GM06990 (cell line): ENCODE measurements at regions not wholly inside any gene's neighbourhood (a gene's known extent, or its start where the extent isn't known, plus 50 kb on each side); places are given as distances from the start of the nearest gene placed in this dataset.

Experiments used
- DNase-seq: peaks from one replicate; pipeline ENCODE4 v3.0.0-alpha.2; 2011; ENCODE audit not compliant: insufficient read length; ENCODE audit errors: extremely low read depth
- H3K27me3 ChIP-seq: replicated peaks from 2 replicates; pipeline ENCODE4 v1.6.0; 2011; ENCODE audit warnings: low read length; ENCODE audit not compliant: control insufficient read depth, insufficient read depth
- H3K36me3 ChIP-seq: 2 replicates; pipeline ENCODE4 v1.5.1; 2011; ENCODE audit warnings: low read length; ENCODE audit not compliant: control insufficient read depth, insufficient read depth
- H3K4me3 ChIP-seq: replicated peaks from 2 replicates; pipeline ENCODE4 v1.5.1; 2011; ENCODE audit warnings: low read depth, mild to moderate bottlenecking, control low read depth, low read length
- CTCF ChIP-seq: IDR thresholded peaks from 2 replicates; pipeline ENCODE4 v1.5.1; 2011; ENCODE audit warnings: low read length, control low read depth, mild to moderate bottlenecking, inconsistent platforms; ENCODE audit not compliant: insufficient read depth, poor library complexity, severe bottlenecking

DNA sequence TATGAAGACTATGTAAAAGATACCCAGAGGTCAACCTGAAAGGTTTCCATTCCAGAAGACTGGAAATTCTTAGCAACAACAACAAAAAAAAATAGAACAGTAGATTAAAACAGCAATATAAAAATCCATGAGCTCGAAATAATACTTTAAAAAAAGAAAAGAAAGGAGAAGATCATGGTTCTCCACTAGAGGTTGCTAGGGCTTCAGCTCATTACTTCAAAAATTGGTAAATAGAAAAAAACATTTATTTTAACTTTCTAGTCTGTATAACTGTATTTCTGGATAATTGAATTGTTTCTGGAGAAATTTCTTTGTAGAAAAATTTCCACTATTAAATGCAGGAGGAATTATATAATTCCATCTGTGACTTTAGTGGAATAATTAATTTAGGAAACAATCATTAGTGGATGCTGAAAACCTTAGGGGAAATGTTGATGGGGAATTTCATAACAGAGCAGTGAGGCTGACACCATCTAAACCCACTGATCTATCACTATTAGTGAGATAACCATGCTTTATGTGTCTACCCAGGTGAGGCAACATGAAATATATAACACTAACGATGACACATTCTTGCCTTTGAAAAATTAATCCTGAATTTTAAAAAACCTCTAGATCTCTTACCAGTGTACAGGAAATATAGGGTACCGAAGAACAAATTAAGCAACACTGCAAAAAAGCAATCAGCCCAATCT is 62.5 kb upstream of the SNRK start:
- no peak for DNase-seq
- no peaks in the 10 kb centered on the region for H3K36me3 ChIP-seq
- no peak overlapping the region for H3K4me3 ChIP-seq
- H3K27me3 ChIP-seq: no peaks in the 10 kb centered on the region
- TF ChIP-seq CTCF: peak; percentile 36

DNA sequence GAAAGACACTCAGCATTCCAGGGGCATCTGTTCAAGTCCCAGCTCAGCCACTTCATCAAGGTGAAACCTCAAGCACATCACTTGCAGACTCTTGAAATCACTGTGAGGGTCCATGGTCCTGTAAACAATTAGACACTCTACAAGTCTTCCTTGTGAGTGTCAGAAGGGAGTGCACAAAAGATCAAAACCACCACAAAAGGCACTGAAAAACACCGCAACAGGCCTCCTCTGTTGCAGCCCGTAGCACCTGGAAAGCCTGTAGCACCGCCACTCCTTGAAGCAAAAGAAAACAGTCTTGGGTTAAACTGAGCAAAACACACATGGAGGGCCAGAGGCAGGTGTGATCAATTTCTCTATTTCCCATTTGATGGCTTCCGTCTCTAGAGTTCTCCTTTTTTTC is 63.8 kb upstream of the SNRK start:
- H3K27me3 ChIP-seq: no peaks in the 10 kb centered on the region
- no peaks in the 10 kb centered on the region for H3K36me3 ChIP-seq
- no peak for DNase-seq
- H3K4me3 ChIP-seq: no peak overlapping the region
- no peak for TF ChIP-seq CTCF

- H3K36me3 ChIP-seq: no peaks in the 10 kb centered on the region
- no peaks in the 10 kb centered on the region for H3K27me3 ChIP-seq
- no peak overlapping the region for H3K4me3 ChIP-seq
- DNase-seq: no peak
- TF ChIP-seq CTCF: no peak
Measured at GRCh38 chr3:43221076-43221475, 65.3 kb upstream of the SNRK start.

DNA sequence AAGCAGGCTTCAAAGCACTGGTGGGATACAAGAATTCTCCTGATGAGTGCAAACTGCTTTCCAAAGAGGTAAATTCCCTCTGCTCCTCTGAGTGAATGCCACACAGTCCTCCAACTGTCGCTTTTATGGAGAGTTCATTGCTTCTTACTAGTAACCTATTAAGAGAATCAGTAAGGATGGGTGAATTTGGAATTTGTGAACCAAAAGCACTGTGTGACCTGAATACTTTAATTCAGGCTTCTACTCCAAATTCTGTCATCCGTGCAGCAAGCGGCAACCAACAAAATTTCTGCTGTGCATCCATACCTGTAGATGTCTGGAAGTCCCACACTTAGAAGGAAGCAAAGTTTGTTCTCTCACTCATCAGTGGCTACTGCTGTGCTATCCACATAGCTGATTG is 66.7 kb upstream of the SNRK start:
- Histone ChIP-seq H3K4me3 (no peak overlapping the region), H3K27me3 (no peaks in the 10 kb centered on the region), H3K36me3 (no peaks in the 10 kb centered on the region)
- no peak for TF ChIP-seq CTCF
- DNase-seq: no peak

DNA sequence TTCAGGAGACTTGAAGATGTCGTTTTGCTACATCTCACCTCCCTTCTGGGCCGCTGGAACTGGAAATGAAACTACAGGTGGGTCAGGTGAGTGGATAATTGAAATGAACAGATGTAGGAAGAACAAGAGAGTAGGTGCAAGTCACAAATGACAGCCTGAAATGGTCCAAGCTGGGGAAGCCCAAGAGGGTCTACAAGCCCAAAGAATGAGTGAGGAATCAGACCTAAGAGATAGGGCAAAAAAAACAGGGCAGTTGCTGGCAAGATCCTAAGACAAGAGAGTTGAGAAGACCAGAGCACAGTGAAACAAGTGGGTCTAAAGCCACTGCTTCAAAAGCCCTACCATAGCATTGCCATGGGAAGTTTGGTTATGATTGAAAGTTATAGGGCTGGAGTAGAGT is 67.4 kb upstream of the SNRK start:
- Histone ChIP-seq H3K27me3 (no peaks in the 10 kb centered on the region), H3K36me3 (no peaks in the 10 kb centered on the region), H3K4me3 (no peak overlapping the region)
- TF ChIP-seq CTCF: no peak
- DNase-seq: no peak

DNA sequence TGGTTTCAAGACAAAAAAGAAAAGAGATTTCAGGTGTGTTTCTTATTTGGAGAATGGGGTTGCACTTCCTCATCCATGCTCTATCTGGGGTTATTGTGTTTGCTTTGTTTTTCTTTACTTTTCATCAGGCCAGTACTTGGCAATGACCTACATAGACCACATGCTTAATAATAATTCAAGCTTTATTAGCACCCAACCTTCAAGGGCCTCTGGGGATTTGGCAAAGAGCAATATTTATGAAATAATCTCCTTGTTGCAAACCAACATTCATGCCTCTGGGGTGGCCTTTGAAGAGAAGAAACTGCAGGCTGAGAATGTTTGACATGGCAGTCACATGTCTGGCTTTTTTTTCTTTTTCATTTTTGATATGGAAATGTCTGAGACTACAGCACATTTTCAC is 68.2 kb upstream of the SNRK start:
- no peak for DNase-seq
- TF ChIP-seq CTCF: no peak

More for the DNA sequence above, 68.2 kb upstream of the SNRK start:
- Histone ChIP-seq H3K36me3 (no peaks in the 10 kb centered on the region), H3K27me3 (no peaks in the 10 kb centered on the region), H3K4me3 (no peak overlapping the region)
